Peyer's patch (tissue), 4 donors: ENCODE measurements at regions not wholly inside any gene's neighbourhood (a gene's known extent, or its start where the extent isn't known, plus 50 kb on each side); places are given as distances from the start of the nearest gene placed in this dataset.

Experiments
- CTCF ChIP-seq, 6 experiments: fragments of 450-650 bp in 4 of 6; fragments of 200-600 bp in 2 of 6; sonication (generic) in 1 of 6; IDR thresholded peaks; one replicate each; pipeline ENCODE4 v1.5.1; 2017 to 2019; ENCODE audit warnings: antibody characterized with exemption in 6 of 6, mild to moderate bottlenecking in 3 of 6, moderate library complexity in 1 of 6
- POLR2A ChIP-seq, 2 donors: fragments of 450-650 bp; IDR thresholded peaks; one replicate each; pipeline ENCODE4 v1.5.1; 2017; ENCODE audit warnings: antibody characterized with exemption in 2 of 2, mild to moderate bottlenecking in 2 of 2, moderate library complexity in 2 of 2

GRCh38 chr14:55838529-55839052 is 258.6 kb downstream of the KTN1 start:
- TF ChIP-seq CTCF (IDR thresholded peaks at IDR 0.05) (no peak), POLR2A (IDR thresholded peaks at IDR 0.05) (no peak)
